ENCODE measurements at regions not wholly inside any gene's neighbourhood (a gene's known extent, or its start where the extent isn't known, plus 50 kb on each side); places are given as distances from the start of the nearest gene placed in this dataset.

- TF ChIP-seq CTCF (IDR thresholded peaks at IDR 0.05; ENCODE audit: insufficient read depth, low read length, poor library complexity, severe bottlenecking) = no peak
- TF ChIP-seq EZH2phosphoT487 (conservative IDR thresholded peaks at IDR 0.05; ENCODE audit: low read length) = no peak
Measured at GRCh38 chr13:72383646-72384045, 343.8 kb downstream of the MZT1 start.

Measured in SU-DHL-6 (cell line).